Caco-2 (cell line): ENCODE measurements at regions not wholly inside any gene's neighbourhood (a gene's known extent, or its start where the extent isn't known, plus 50 kb on each side); places are given as distances from the start of the nearest gene placed in this dataset.

ENCODE experiments used
- BruUV-seq: library from RNA; stranded (reverse); fragments of 400-500 nt; replicated peaks from 2 replicates; lab custom pipeline; 2021; lab: Mats Ljungman, UMichigan
- CTCF ChIA-PET: fragments of 300-600 bp; sonication (Branson Sonifier 250); formaldehyde crosslinking; loops from one replicate; lab custom pipeline; 2022; ENCODE audit warnings: antibody characterized with exemption; lab: Charles Lee
- POLR2A ChIA-PET: fragments of 300-600 bp; sonication (Branson Sonifier 250); formaldehyde crosslinking; loops from one replicate; lab custom pipeline; 2022; ENCODE audit warnings: antibody characterized with exemption; lab: Charles Lee
- DNase-seq, 2 experiments: peaks; one replicate each; pipeline versions ENCODE4 v3.0.0 to v3.0.0-alpha.2; 2020 to 2022
- H3K27me3 ChIP-seq: replicated peaks from 2 replicates; pipeline ENCODE4 v1.6.0; 2011; ENCODE audit warnings: low read length; ENCODE audit not compliant: control insufficient read depth, insufficient read depth
- H3K36me3 ChIP-seq: 2 replicates; pipeline ENCODE4 v1.5.1; 2011; ENCODE audit warnings: low read length; ENCODE audit not compliant: control insufficient read depth, insufficient read depth
- H3K4me1 ChIP-seq: fragments of 250-450 bp; sonication (Bioruptor Pico); 2 replicates; pipeline ENCODE4 v1.5.1; 2020; ENCODE audit warnings: mild to moderate bottlenecking
- H3K4me3 ChIP-seq: 2 replicates; pipeline ENCODE4 v1.5.1; 2011; ENCODE audit warnings: low read depth, mild to moderate bottlenecking, control low read depth, low read length
- H3K9me3 ChIP-seq: fragments of 250-450 bp; sonication (Bioruptor Pico); 2 replicates; pipeline ENCODE4 v1.5.1; 2020; ENCODE audit warnings: mild to moderate bottlenecking, moderate library complexity
- H3K27ac Mint-ChIP-seq: one replicate; pipeline ENCODE4 v1.8.0; 2022; ENCODE audit warnings: mixed read lengths; ENCODE audit not compliant: unreplicated experiment
- H3K27me3 Mint-ChIP-seq: one replicate; pipeline ENCODE4 v1.8.0; 2022; ENCODE audit warnings: mixed read lengths; ENCODE audit not compliant: insufficient read depth, unreplicated experiment
- H3K36me3 Mint-ChIP-seq: one replicate; pipeline ENCODE4 v1.8.0; 2022; ENCODE audit warnings: mild to moderate bottlenecking, mixed read lengths; ENCODE audit not compliant: insufficient read depth, unreplicated experiment
- H3K4me1 Mint-ChIP-seq: one replicate; pipeline ENCODE4 v1.8.0; 2022; ENCODE audit warnings: low read depth, mixed read lengths; ENCODE audit not compliant: unreplicated experiment
- H3K4me3 Mint-ChIP-seq: one replicate; pipeline ENCODE4 v1.8.0; 2022; ENCODE audit warnings: mild to moderate bottlenecking, moderate library complexity, mixed read lengths; ENCODE audit not compliant: unreplicated experiment
- H3K9me3 Mint-ChIP-seq: one replicate; pipeline ENCODE4 v1.8.0; 2022; ENCODE audit warnings: mixed read lengths; ENCODE audit not compliant: unreplicated experiment
- CTCF ChIP-seq, 2 experiments: fragments of 200-600 bp in 1 of 2; IDR thresholded peaks; 1 replicate in 1 of 2; 2 replicates in 1 of 2; pipeline versions ENCODE4 v1.5.1 to v1.8.0; 2011 to 2022; ENCODE audit warnings: antibody characterized with exemption in 1 of 2, control low read depth in 1 of 2, inconsistent platforms in 1 of 2, low read depth in 1 of 2, low read length in 1 of 2, mild to moderate bottlenecking in 1 of 2, moderate library complexity in 1 of 2; ENCODE audit not compliant: insufficient read depth in 1 of 2, severe bottlenecking in 1 of 2, unreplicated experiment in 1 of 2
- intact Hi-C: fragments of 100-400 bp; cut with micrococcal nuclease; formaldehyde crosslinking; loops from one replicate; pipeline ENCODE4 v1.10.0; 2022; ENCODE audit not compliant: unreplicated experiment

DNA sequence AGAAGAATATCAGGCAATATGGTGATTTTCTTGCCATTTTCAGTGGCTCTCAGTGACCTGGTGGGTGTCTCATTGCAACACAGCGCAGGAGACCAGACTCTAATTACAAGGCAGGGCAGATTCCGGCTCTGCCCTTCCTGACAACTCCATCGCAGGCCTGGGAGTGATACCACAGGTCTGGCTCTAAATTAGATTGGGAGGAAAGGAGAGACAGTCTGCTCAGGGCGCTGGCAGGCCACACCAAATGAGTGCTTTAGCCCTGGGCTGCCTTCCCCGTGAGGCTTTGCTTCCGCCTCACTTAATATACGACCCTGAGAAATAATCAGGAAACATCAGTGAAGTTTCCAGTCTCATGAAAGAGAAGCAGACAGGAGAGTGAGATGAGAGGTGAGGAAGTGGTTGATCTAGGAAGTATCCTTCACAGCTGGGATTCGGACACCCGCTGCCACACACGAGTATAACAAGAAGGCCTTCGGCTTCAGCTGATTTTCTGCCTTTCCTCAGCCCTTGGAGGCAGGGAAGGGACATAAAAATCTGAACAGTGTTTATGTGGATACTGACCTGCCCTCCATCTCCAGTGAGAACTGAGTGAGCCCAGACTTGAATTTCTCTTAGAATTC, 73.7 kb upstream of the PROK2 start:
- Mint-ChIP-seq H3K4me1 (no peaks in the 10 kb centered on the region), H3K9me3 (peaks cover 9% of the 10 kb centered on the region), H3K27me3 (peaks cover 14% of the 10 kb centered on the region), H3K4me3 (no peak overlapping the region), H3K27ac (no peak overlapping the region), H3K36me3 (no peaks in the 10 kb centered on the region)
- no peak overlapping the region for H3K4me3 ChIP-seq
- DNase-seq, result no peak
- H3K9me3 ChIP-seq, result peaks cover 5% of the 10 kb centered on the region; the same call in 1 of the 2 replicates
- CTCF ChIA-PET, result interaction anchor here (1.1 to 1.8 kb wide), 2 partner anchors 128 to 148 kb away, joined by 5 to 9 read pairs; no protein-coding TSS in a partner anchor
- POLR2A ChIA-PET, result no interaction called here
- no peaks in the 10 kb centered on the region for H3K27me3 ChIP-seq
- TF ChIP-seq CTCF (IDR thresholded peaks at IDR 0.05; ENCODE audit: insufficient read depth in 1 of 2, low read depth in 1 of 2, low read length in 1 of 2, severe bottlenecking in 1 of 2, unreplicated experiment in 1 of 2), result no peak
- no peaks in the 10 kb centered on the region for H3K36me3 ChIP-seq
- BruUV-seq, result no TSS peak
- intact Hi-C loops, result loop anchor here (1.0 kb wide), 2 partner anchors 128 to 147 kb away; no protein-coding TSS in a partner anchor
- H3K4me1 ChIP-seq, result no peaks in the 10 kb centered on the region

DNA sequence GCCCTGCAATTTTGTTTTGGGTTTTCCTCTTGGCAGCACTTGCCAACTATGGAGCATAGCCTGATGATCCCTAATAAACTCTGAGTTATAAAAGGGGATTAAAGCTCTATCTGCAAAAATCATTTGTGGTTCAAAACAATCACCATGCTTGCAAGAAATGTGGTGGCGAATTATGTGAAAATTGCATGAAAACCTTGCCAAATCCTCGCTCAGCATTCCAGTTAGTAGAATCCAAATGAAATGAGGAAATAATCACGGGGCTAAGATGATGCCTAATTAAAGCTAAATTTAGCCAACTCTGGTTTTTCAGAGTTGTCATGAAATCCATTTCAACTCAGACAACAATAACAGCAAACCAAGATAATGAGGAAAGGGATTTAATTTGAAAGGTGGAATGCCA, 73.0 kb upstream of the PROK2 start:
- no peaks in the 10 kb centered on the region for H3K36me3 ChIP-seq
- POLR2A ChIA-PET, result no interaction called here
- no peak overlapping the region for H3K27ac Mint-ChIP-seq
- H3K4me3 Mint-ChIP-seq, result no peak overlapping the region
- no peaks in the 10 kb centered on the region for H3K27me3 ChIP-seq
- H3K27me3 Mint-ChIP-seq, result peaks cover 11% of the 10 kb centered on the region
- no peak overlapping the region for H3K4me3 ChIP-seq
- no peak for TF ChIP-seq CTCF (IDR thresholded peaks at IDR 0.05; ENCODE audit: insufficient read depth in 1 of 2, low read depth in 1 of 2, low read length in 1 of 2, severe bottlenecking in 1 of 2, unreplicated experiment in 1 of 2)
- no peaks in the 10 kb centered on the region for H3K4me1 Mint-ChIP-seq
- intact Hi-C loops, result no loop called here
- H3K9me3 Mint-ChIP-seq, result peaks cover 9% of the 10 kb centered on the region
- no peaks in the 10 kb centered on the region for H3K36me3 Mint-ChIP-seq
- no TSS peak for BruUV-seq
- H3K4me1 ChIP-seq, result no peaks in the 10 kb centered on the region
- DNase-seq, result no peak
- CTCF ChIA-PET, result interaction anchor here (1.8 kb wide), 1 partner anchor 128 kb away, joined by 9 read pairs; no protein-coding TSS in a partner anchor
- H3K9me3 ChIP-seq, result peaks cover 5% of the 10 kb centered on the region; the same call in 1 of the 2 replicates

DNA sequence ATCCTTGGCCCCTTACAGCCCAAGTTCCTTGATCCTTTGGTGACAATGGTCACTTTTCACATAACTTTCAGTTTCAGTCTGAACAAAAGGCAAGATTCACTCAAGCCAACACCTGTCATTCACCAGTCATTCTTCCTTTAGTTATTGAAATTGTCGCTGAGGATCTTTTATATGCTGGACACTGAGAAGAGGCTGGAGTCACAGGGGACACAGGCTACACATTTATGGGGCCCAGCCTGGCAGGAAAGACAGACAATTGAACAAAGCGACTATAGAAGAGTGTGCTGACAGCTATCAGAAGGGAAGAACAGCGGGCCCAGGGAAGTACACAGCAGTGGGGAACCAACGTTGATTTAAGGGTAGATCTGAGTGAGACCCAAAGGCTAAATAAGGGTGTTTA, 69.8 kb upstream of the PROK2 start:
- H3K4me3 ChIP-seq, result no peak overlapping the region
- no peak for DNase-seq
- TF ChIP-seq CTCF (IDR thresholded peaks at IDR 0.05; ENCODE audit: insufficient read depth in 1 of 2, low read depth in 1 of 2, low read length in 1 of 2, severe bottlenecking in 1 of 2, unreplicated experiment in 1 of 2), result no peak
- no peaks in the 10 kb centered on the region for H3K27me3 ChIP-seq
- Mint-ChIP-seq H3K4me1 (no peaks in the 10 kb centered on the region), H3K9me3 (no peaks in the 10 kb centered on the region), H3K27me3 (peaks cover 6% of the 10 kb centered on the region), H3K27ac (no peak overlapping the region), H3K36me3 (no peaks in the 10 kb centered on the region), H3K4me3 (no peak overlapping the region)
- ChIA-PET CTCF (no interaction called here), POLR2A (no interaction called here)
- no peaks in the 10 kb centered on the region for H3K9me3 ChIP-seq
- no TSS peak for BruUV-seq
- H3K36me3 ChIP-seq, result no peaks in the 10 kb centered on the region
- H3K4me1 ChIP-seq, result no peaks in the 10 kb centered on the region
- intact Hi-C loops, result no loop called here
